Stimulated activated CD4-positive, alpha-beta T cell treated with anti-CD3 and anti-CD28 coated beads, Interleukin-1b, Interleukin-23, amount 100 ng/mL, for 4 hours (primary cell): ENCODE measurements at regions not wholly inside any gene's neighbourhood (a gene's known extent, or its start where the extent isn't known, plus 50 kb on each side); places are given as distances from the start of the nearest gene placed in this dataset.

Experiments used
- DNase-seq, 2 donors: peaks; one replicate each; pipeline ENCODE4 v3.0.0-alpha.2; 2020; ENCODE audit warnings: low read depth in 2 of 2

DNA sequence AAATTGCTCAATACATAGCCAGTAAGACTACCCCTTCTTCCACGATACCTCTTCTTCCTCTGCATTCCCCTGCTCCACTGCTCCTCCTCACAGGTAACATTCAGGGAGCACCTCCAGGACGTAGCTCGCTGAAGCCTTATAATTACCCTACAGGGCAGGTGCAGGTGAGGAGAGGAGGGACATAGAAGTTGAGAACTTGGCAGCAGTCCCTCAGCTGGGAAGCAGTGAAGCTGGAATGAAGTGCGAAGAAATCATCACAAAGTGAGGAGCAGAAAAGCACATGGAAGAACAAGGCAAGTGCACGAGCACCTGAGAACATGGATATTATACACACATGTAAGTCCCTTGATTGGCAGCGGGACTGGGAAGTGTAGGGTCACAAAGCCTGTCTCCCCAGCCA, 118.2 kb downstream of the HSD17B3 start:
- no peak for DNase-seq

DNA sequence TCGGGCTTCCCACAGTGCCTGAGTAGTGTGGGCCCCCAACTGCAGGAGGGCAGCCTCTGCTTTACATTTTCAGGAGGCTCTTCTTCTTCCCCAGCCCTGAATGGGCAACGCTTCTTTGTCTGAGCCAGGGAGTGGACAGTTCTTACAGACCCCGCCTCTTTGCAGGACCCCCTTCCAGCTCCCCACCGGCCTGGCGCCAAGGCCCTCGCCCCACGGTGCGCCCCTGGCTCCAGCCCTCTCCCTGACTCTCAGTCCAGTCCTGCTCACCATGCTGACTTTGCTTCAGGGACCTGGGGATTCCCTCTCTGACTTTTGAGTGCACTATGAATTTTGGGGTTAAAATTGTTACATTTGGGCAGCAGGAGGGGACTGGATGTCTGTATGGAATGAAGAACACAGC, 123.8 kb downstream of the HSD17B3 start:
- DNase-seq: no peak

DNA sequence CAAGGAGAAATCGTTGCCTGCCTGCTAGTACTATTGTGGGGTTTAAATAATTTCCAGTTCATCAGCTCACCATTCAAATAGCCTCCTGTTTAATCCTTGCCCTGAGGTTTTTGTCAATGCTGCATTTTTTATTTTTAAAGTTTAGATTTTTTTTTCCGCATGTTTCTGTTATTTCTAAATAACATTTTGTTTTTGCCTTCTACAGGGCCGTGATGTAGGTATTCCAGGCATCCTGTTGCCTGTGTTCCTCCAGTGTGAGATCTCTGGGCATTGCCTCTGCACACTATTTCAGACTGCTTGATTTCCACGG, 124.3 kb downstream of the HSD17B3 start:
- DNase-seq: no peak

DNA sequence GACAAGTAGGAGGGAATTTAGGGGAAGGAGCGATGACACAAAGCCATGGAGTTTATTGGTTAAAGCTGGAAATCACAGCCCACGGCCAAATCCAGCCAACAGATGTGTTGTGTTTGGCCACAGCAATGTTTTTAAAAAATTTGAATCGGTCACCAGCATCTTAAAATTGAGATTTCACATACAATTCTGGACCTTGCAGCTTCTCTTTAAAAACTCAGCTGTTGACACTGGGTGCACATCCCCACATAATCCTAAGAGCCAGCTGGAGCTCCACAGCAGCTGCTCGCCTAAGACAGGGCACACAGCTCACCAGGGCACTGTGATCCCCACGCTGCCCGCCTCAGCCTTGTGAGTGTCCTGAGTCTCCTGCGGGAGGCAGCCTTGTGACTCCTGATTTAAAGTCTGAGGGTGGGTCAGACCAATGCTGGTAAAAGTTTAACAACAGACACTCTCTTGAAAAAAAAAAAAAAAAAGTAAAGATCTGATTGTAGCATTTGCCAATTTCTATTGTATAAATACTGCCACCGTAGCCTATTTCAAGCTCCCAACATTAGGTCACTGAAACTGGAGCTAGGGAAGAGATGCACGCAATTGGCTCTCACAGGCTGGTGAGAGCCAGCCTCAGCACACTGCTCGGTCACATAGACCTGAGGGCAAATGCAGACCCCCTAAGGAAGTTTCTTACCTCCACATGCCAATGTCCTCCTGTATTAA, 124.8 kb downstream of the HSD17B3 start:
- no peak for DNase-seq

DNA sequence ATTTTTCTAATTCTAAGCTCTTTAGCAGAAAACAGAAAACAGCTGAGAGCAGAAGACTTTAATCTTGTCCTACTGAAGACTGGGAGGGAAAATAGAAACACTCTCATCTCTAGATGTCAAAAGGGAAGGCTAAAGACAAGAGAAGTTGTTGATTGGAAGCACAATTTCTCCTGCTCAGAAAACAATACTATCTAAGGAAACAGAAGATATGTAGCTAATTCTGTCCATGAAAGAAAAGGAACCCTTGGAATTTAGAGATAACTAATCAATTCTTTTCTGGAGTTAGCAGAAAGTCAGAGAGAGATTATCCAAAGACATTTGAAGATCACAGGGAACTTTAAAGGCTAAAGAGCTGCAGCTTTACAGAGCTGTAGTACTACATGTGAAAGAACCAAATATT, 126.2 kb downstream of the HSD17B3 start:
- no peak for DNase-seq

DNA sequence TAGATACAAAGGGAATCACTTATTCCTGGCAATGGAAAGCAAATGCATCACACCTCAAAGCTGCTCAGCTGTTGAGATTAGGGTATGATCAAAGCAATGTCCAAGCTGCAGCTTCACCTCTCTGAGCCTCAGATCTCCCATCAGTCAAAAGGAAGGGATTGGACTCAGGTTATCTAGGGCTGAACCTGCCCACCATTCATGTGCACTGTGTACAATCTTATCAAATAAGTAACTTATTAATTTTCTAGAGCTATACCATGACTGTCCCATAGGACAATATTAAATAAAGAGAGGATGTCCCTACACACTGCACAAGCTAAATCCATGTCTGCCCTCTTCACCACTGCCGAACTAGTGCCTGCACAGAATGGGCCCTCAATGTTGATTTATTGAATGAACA, 127.0 kb downstream of the HSD17B3 start:
- DNase-seq: no peak

DNA sequence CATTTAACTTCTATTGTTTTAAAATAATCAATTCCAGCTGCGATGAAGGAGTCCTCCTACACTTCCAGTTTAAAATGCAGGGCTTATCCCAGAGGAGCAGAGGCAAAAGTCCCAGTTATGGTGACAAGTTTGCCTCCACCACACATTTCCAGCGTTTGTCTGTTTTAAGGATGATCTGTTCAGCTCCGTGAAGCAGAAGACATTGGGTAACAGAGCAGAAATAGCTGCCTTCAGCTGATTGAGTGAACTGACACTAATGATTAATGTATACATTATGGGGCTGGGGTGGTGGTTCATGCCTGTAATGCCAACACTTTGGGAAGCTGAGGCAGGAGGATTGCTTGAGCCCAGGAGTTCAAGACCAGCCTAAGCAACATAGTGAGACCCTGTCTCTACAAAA, 127.6 kb downstream of the HSD17B3 start:
- no peak for DNase-seq

DNA sequence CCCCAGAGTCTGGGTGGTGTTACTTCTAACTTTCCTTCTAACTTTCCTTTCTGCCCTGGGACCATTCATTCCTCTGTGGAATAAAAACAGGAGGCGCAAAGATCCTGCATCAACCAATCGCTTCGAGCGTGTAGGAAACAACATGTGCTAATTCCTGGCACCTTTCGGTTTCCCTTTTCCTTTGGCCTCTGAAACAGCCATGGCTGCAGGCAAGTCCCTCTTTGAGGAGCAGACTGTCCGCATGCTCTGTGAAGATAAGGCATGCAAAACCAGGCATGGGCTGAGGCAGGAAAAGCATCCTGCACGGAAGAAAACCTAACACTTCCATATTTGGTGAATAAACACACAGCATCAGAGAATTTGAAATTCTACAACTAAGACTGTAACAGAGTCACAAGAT, 128.3 kb downstream of the HSD17B3 start:
- DNase-seq: no peak

DNA sequence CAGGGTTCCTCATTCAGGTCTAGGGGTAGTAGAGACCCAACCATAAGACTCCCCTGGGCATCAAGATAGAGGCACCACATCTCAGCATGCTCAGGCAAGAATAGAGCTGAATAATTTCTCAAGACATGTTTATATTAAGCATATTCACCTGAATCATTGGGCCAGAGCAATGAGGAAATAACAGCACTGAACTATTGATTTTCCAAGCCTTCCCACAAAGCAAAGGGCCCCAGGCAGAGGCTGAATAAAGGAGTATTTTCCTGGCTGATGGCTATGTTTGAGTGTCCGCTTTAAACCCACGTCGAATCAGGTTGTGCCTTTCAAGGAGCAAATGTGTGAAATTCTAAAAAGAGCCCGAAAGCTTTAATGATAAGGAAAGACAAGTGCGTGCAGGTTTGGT, 129.2 kb downstream of the HSD17B3 start:
- DNase-seq: no peak

DNA sequence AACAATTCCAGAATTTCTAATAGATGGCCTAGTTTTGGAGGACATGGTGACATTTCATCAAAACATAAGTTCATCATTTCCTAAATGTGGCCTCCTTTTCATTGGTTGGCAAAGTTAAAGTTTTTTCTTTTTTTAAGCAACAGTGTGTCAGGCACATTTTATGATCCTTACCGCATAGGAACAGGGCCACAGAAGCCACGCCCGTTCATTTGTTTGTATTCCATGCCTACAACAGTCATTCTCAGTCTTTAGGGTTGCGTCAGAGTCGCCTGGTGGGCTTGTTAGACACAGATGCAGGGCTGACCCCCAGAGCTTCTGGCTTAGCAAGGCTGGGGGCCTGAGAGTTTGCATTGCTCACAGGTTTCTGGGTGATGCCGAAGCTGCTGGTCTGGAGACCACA, 130.2 kb downstream of the HSD17B3 start:
- DNase-seq: no peak

DNA sequence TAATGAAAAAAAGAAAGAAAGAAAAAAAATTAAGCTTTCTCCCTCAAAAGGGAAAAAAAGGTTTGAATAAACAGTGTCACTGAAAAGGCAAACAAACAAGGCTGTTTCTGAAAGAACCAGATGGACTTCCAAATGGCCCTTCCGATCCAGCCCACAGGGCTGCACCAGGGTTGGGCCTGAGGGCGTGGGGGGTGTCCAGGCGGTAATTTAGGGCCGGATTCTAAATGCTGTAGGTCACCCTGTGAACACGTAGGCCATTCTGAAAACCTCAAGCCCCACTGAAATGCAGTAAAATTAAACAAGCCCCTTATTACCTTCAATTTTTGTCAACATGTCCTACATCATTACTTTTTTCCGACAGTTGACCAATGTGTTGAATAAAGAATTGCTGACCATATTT, 132.1 kb downstream of the HSD17B3 start:
- DNase-seq: no peak

DNA sequence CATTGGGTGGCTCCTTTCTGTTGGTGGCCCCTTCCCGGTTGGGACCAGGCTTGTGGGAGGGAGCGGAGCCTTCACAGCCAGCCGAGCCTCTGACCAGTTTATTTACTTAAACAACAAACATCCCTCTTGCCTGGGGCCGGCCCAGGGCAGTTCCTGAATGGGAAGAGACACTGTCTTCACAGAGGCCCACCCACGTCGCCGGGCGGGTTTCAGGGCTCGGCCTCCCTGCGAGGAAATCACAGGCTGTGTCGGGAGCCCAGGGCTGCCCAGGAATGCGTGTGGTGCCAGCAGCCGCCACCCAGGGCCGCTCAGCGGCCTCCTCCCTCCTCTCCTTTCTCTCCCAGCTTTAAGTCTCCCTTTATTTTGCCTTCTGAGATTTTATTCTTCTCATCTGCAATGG, 132.5 kb downstream of the HSD17B3 start:
- no peak for DNase-seq

DNA sequence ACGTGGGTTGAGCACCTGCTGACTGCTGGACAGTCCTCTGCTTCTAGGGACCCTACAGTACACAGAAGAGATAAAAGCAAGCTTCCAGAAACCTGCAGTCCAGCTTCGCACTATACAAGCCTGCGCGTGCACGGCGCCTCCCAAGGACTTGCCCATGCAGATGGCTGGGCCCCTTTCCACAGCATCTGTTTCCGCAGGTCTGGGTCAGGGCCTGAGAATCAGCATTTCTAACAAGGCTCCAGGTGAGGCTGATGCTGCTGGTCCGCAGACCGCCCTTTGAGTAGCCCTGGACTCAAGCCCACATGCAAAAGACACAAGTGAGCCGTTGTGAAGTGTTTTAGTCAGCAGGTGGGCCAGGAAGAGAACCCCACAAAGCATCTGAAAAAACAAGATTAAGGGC, 133.1 kb downstream of the HSD17B3 start:
- no peak for DNase-seq

DNA sequence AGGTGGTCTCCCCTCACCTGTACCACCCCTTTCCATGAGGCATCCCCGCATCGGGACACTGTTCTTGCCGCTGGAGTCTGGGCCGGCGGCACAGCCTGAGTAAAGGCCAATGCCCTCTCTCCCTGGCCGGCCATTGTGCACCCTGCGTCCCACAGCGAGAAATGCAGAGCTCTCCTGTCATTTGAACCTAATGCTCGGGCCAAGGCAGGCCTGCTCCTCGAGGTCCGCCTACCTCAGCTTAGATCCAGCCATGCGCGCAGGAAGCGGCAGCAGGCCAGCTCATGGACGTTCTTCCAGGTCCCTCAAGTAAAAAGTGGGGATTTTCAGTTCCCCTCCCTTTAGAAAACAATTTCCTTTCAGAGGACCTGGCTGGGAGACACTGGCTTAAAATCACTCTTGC, 135.0 kb downstream of the HSD17B3 start:
- no peak for DNase-seq

DNA sequence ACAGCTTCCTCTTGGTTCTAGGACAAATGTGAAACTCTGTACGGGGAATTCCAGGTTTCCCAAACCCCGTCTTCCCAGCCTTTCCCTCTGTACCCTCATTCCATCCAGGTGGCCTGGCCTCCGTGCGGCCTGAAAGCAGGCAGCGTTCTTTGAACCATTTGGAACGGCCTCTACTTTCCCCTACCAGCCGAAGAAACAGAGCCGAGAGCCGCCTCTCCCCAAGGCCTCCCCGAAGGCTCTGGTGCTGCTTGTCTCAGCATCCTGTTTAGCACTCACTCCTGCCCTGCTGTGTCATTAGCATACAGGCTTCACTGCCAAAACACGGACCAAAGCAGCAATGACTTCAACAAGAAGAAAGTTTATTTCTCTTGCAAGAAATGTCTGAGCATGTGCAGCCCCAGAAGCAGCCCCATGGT, 137.7 kb downstream of the HSD17B3 start:
- DNase-seq: no peak

DNA sequence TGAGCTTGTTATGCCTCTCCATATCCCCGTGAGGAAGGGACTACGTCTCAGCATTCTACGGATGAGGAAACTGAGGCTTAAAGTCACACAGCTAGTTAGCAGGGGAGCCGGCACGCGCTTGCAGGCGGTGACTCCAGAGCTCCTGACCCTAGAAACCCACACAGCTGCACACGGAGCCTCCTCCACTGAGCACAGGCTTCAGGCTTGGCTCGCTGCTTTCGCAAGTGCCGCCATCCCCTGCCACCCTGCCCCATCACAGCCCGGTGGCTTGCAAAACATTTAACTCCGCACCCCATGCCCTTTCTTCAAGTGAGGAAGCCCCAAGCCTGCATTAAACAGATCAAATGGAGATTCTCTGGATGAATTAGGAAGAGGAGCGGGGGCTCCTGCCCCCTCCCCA, 138.3 kb downstream of the HSD17B3 start:
- DNase-seq: no peak

DNA sequence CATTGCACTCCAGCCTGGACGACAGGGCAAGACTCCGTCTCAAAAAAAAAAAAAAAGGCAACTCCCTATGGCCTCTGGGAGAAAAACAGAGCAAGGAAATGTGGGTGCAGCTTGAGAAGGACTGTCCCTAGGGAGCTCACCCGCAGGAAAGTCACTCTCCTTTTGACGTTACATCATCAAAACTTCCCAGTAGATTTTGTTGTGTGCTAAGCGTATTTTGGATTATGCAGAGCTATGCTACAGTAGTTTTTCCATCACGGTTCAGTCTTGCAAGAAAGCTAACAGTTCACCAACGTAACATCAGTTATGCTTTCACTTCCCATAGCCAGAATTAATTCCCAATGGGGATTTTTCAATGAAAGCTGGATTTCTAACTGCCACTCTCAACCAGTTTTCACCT, 138.8 kb downstream of the HSD17B3 start:
- DNase-seq: no peak

DNA sequence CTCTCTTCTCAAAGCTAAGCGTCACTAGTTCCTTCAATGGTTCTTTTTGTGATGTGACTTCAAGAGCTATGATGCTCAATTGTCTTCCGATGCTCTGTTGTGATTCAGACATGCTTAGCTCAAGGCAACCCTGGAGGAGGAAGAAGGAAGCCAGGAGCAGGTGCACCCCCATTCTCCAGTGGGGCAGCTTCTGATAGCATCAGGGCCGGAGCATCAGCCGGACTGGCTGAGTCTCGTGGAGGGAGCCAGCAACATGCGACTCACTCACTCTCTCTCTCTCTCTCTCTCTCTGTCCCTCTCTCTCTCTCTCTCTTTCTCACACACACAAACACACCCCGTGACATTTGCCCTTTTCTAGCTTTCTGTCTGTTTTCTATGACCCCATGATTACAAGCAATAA, 140.2 kb downstream of the HSD17B3 start:
- DNase-seq: no peak

DNA sequence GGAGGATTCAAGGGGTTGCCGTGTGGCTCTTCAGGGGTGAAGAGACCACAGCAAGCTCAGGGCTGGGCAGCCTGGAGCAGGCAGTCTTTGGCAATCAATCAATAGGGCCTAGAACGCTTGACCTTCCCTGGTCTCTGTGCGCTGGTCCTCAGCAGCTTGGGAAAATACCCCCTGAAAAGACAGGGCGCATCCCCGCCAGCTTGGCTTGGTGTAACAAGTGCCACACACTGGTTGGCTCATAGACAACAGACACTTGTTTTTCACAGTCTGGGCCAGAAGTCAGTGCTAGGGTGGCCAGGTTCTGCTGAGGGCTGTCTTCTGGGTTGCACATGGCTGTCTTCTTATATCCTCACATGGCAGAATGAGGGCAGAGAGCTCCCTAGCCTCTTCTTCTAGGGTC, 141.1 kb downstream of the HSD17B3 start:
- DNase-seq: no peak

DNA sequence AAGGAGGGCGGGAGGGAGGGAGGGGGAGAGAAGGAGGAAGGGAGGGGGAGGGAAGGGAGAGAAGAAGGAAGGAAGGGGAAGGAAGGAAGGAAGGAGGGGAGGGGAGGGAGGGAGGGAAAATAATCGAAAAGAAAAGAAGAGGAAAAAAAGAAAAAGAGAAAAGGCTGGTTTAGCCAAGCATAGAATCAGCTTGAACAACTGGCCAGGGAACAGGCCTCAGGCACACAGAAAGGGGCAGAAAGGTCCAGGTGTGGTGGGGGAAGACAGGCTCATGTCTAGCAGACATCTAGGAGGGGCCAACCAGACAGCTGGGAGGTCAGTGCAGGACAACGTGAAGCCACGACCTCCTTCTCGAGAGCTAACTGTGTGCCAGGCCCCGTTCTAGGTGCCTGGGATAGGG, 141.8 kb downstream of the HSD17B3 start:
- DNase-seq: no peak

DNA sequence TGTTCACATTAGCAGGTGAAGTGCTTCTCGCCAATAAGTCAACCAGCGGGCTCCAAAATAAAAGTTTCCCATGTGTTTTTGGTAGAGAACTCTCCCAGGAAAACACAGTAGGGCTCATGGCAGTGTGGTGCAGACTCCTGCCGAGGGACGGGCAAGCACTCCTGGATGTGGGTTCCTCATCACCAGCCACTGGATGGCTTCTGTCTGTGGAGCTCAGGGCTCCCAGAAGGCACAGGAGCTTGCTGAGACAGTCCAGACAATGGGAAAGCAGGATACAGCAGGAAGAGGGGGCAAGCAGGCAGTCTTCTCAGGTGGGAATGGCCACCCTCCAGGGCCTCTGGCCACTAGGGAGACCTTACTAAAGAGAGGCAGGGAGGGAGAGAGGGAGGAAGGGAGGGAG, 142.4 kb downstream of the HSD17B3 start:
- no peak for DNase-seq

DNA sequence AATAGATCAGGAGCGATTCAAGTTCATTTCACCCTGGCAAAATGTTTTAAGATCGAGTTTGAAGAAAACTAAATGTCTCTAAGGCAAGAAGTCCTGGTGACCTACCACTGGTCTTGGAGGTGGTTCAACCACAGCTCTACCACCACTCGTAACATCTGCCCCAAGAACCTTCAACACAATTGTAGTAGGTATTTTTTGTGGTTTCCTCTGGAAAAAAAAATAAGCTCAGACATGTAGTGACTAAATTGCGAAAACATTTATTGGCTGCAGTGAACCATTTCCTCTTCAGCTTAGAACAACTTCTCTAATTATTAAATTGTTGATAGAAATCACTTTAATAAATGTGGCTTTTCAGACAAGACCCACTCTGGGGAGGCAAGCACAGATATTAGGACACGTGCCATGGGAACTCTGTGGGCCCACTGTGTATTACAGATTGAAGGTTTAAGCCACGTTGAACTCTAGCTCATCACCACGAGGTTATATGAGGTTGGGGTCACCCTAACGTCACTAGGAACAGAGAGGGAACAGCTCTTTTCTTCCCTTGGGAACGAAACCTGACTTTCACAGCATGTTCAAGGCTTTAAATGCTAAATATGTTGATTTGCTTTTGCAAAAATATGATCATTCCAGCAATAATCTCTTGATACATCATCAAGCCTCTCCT, 142.9 kb downstream of the HSD17B3 start:
- no peak for DNase-seq

DNA sequence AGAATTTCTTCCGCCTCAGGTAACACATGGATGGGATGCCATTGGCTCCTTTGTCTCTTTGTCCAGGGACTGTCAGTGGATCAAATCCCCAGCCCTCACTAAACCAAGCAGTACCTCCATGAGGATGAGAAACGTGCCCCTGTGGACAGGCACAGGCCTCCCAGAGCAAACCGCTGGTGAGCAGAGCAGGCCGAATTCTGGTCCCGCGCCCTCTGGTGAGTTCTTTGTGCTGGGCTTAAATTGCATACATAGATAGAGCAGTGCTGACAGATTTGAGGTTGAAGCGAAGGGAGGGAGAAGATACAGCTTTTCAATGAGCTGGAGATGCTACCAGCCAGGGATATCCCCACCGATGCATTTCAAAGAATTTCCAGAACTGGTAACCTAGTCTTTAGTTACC, 143.8 kb downstream of the HSD17B3 start:
- no peak for DNase-seq

DNA sequence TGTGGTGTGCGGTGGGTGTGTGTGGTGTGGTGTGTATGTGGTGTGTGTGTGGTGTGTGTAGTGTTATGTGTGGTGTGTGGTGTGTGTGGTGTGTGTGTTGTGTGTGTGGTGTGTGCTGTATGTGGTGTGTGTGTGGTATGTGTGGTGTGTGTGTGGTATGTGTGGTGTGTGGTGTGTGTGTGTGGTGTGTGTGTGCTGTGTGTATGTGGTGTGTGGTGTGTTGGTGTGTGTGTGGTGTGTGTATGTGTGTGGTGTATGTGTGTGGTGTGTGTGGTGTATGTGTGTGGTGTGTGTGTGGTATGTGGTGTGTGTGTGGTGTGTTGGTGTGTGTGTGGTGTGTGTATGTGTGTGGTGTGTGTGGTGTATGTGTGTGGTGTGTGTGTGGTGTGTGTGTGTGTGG, 144.3 kb downstream of the HSD17B3 start:
- no peak for DNase-seq
